PC-9 (cell line): ENCODE measurements at regions not wholly inside any gene's neighbourhood (a gene's known extent, or its start where the extent isn't known, plus 50 kb on each side); places are given as distances from the start of the nearest gene placed in this dataset.
A peak's percentile ranks its signal among the peaks of the same experiment; 100 is the strongest.

Source experiments
- BruUV-seq: library from RNA; stranded (reverse); fragments of 400-500 nt; replicated peaks from 2 replicates; lab custom pipeline; 2021; lab: Mats Ljungman, UMichigan
- CTCF ChIA-PET: fragments of 300-600 bp; sonication (Branson Sonifier 250); formaldehyde crosslinking; loops from one replicate; lab custom pipeline; 2022; ENCODE audit warnings: antibody characterized with exemption; lab: Charles Lee
- POLR2A ChIA-PET: fragments of 300-600 bp; sonication (Branson Sonifier 250); formaldehyde crosslinking; loops from one replicate; lab custom pipeline; 2022; ENCODE audit warnings: antibody characterized with exemption; ENCODE audit not compliant: unreplicated experiment; lab: Charles Lee
- DNase-seq, 2 experiments: peaks; one replicate each; pipeline versions ENCODE4 v3.0.0 to v3.0.0-alpha.2; 2015 to 2022; ENCODE audit warnings: mixed read lengths in 1 of 2
- H2AFZ ChIP-seq: fragments of 200-600 bp; sonication (generic); 2 replicates; pipeline ENCODE4 v1.8.1; 2017; ENCODE audit warnings: antibody characterized with exemption
- H3F3A ChIP-seq: fragments of 200-600 bp; sonication (generic); 2 replicates; pipeline ENCODE4 v1.8.1; 2017; ENCODE audit warnings: antibody characterized with exemption, mild to moderate bottlenecking, low read depth; ENCODE audit not compliant: insufficient read depth
- H3K27ac ChIP-seq: fragments of 200-600 bp; sonication (generic); 2 replicates; pipeline ENCODE4 v1.6.1; 2016; ENCODE audit warnings: mixed run types
- H3K27me3 ChIP-seq: fragments of 200-600 bp; sonication (generic); 2 replicates; pipeline ENCODE4 v1.6.1; 2016; ENCODE audit warnings: low read depth, mixed run types; ENCODE audit not compliant: insufficient read depth
- H3K36me3 ChIP-seq: fragments of 200-600 bp; sonication (generic); 2 replicates; pipeline ENCODE4 v1.6.1; 2016; ENCODE audit warnings: low read depth, mixed run types
- H3K4me1 ChIP-seq: fragments of 200-600 bp; sonication (generic); replicated peaks from 2 replicates; pipeline ENCODE4 v1.6.1; 2016; ENCODE audit warnings: mixed run types; ENCODE audit not compliant: insufficient read depth
- H3K4me2 ChIP-seq: fragments of 200-600 bp; sonication (generic); 2 replicates; pipeline ENCODE4 v1.6.1; 2017; ENCODE audit warnings: mixed run types
- H3K4me3 ChIP-seq: fragments of 200-600 bp; sonication (generic); 2 replicates; pipeline ENCODE4 v1.6.1; 2016; ENCODE audit warnings: mixed run types
- H3K79me2 ChIP-seq: fragments of 200-600 bp; sonication (generic); 2 replicates; pipeline ENCODE4 v1.6.1; 2017; ENCODE audit warnings: low read depth, mixed run types
- H3K9me2 ChIP-seq: fragments of 200-600 bp; sonication (generic); 2 replicates; pipeline ENCODE4 v1.8.1; 2017; ENCODE audit warnings: mild to moderate bottlenecking; ENCODE audit not compliant: insufficient read depth
- H3K9me3 ChIP-seq: fragments of 200-600 bp; sonication (generic); 2 replicates; pipeline ENCODE4 v1.8.1; 2016; ENCODE audit warnings: low read depth; ENCODE audit not compliant: insufficient read depth
- H4K20me1 ChIP-seq: fragments of 200-600 bp; sonication (generic); 2 replicates; pipeline ENCODE4 v1.8.1; 2017; ENCODE audit not compliant: insufficient read depth
- EZH2 ChIP-seq: fragments of 200-600 bp; sonication (generic); IDR thresholded peaks from 2 replicates; pipeline ENCODE4 v1.8.0; 2017; ENCODE audit warnings: antibody characterized with exemption, low read depth
- intact Hi-C: fragments of 100-400 bp; cut with micrococcal nuclease; formaldehyde crosslinking; loops from one replicate; pipeline ENCODE4 v1.10.0; 2022; ENCODE audit not compliant: unreplicated experiment
- TF ChIP-seq, protein P1 (sequence below): fragments of 200-600 bp; sonication (generic); conservative IDR thresholded peaks from 2 replicates; pipeline ENCODE4 v1.6.1; 2017; ENCODE audit warnings: mixed run types, antibody characterized with exemption, mild to moderate bottlenecking, moderate library complexity

- H4K20me1 ChIP-seq, result no peaks in the 10 kb centered on the region
- H3K4me2 ChIP-seq, result no peak overlapping the region
- no peak overlapping the region for H3K27ac ChIP-seq
- DNase-seq, result no peak
- H2AFZ ChIP-seq, result no peak overlapping the region
- no peaks in the 10 kb centered on the region for H3K79me2 ChIP-seq
- ChIA-PET CTCF (no interaction called here), POLR2A (no interaction called here)
- H3K4me3 ChIP-seq, result no peak overlapping the region
- H3K9me2 ChIP-seq, result no peaks in the 10 kb centered on the region
- no peaks in the 10 kb centered on the region for H3K4me1 ChIP-seq
- no peaks in the 10 kb centered on the region for H3K27me3 ChIP-seq
- H3F3A ChIP-seq, result peaks cover 3% of the 10 kb centered on the region; the same call in 1 of the 2 replicates
- TF ChIP-seq EZH2, result no peak
- TF ChIP-seq, protein P1, sequence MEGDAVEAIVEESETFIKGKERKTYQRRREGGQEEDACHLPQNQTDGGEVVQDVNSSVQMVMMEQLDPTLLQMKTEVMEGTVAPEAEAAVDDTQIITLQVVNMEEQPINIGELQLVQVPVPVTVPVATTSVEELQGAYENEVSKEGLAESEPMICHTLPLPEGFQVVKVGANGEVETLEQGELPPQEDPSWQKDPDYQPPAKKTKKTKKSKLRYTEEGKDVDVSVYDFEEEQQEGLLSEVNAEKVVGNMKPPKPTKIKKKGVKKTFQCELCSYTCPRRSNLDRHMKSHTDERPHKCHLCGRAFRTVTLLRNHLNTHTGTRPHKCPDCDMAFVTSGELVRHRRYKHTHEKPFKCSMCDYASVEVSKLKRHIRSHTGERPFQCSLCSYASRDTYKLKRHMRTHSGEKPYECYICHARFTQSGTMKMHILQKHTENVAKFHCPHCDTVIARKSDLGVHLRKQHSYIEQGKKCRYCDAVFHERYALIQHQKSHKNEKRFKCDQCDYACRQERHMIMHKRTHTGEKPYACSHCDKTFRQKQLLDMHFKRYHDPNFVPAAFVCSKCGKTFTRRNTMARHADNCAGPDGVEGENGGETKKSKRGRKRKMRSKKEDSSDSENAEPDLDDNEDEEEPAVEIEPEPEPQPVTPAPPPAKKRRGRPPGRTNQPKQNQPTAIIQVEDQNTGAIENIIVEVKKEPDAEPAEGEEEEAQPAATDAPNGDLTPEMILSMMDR, result no peak
- H3K9me3 ChIP-seq, result peaks cover 16% of the 10 kb centered on the region
- H3K36me3 ChIP-seq, result no peaks in the 10 kb centered on the region
- no TSS peak for BruUV-seq
- intact Hi-C loops, result no loop called here
These were observed 117.9 kb upstream of the AGR3 start for GRCh38 chr7:16999541-17000267.

GRCh38 chr7:17005271-17005670 lies 123.5 kb upstream of the AGR3 start:
- ChIA-PET CTCF (no interaction called here), POLR2A (interaction anchor here (0.7 kb wide), 1 partner anchor 351 kb away, joined by 10 read pairs; no protein-coding TSS in a partner anchor)
- Histone ChIP-seq H3K27ac (no peak overlapping the region), H4K20me1 (no peaks in the 10 kb centered on the region), H3K4me3 (no peak overlapping the region), H3K36me3 (no peaks in the 10 kb centered on the region), H3K27me3 (no peaks in the 10 kb centered on the region), H3K79me2 (no peaks in the 10 kb centered on the region), H3K9me2 (no peaks in the 10 kb centered on the region), H3K4me2 (no peak overlapping the region), H3K9me3 (peaks cover 5% of the 10 kb centered on the region), H2AFZ (no peak overlapping the region), H3F3A (peaks cover 8% of the 10 kb centered on the region; the same call in 1 of the 2 replicates), H3K4me1 (peaks cover 11% of the 10 kb centered on the region)
- no TSS peak for BruUV-seq
- no peak for TF ChIP-seq EZH2
- TF ChIP-seq, protein P1, result no peak
- DNase-seq, result no peak
- intact Hi-C loops, result no loop called here

GRCh38 chr7:17007841-17008240 lies 126.1 kb upstream of the AGR3 start:
- Histone ChIP-seq H3K36me3 (no peaks in the 10 kb centered on the region), H3K79me2 (no peaks in the 10 kb centered on the region), H2AFZ (no peak overlapping the region), H3K4me3 (no peak overlapping the region), H4K20me1 (no peaks in the 10 kb centered on the region), H3F3A (peaks cover 9% of the 10 kb centered on the region; the same call in 1 of the 2 replicates), H3K27me3 (no peaks in the 10 kb centered on the region), H3K4me2 (no peak overlapping the region), H3K9me3 (peaks cover 5% of the 10 kb centered on the region), H3K9me2 (no peaks in the 10 kb centered on the region), H3K4me1 (peaks cover 21% of the 10 kb centered on the region), H3K27ac (no peak overlapping the region)
- no TSS peak for BruUV-seq
- ChIA-PET CTCF (interaction anchor here (0.5 kb wide), 1 partner anchor 25 kb away, joined by 3 read pairs; no protein-coding TSS in a partner anchor), POLR2A (interaction anchor here (0.6 kb wide), 1 partner anchor 293 kb away, joined by 4 read pairs; no protein-coding TSS in a partner anchor)
- TF ChIP-seq, protein P1, result no peak
- TF ChIP-seq EZH2, result no peak
- peak in 1 of 2 experiments; percentile 14 for DNase-seq
- intact Hi-C loops, result loop anchor here (2.0 kb wide), 1 partner anchor 17 kb away; no protein-coding TSS in a partner anchor
